Hepatocyte (in vitro differentiated cells): ENCODE measurements at regions not wholly inside any gene's neighbourhood (a gene's known extent, or its start where the extent isn't known, plus 50 kb on each side); places are given as distances from the start of the nearest gene placed in this dataset.
"Not testable (repeated sequence)": the region's sequence is repeated elsewhere in the genome, so short reads cannot be mapped to it uniquely, and the experiment has no call there.

Experiments used
- CTCF ChIP-seq: fragments of 200-600 bp; sonication (generic); IDR thresholded peaks from 2 replicates; pipeline ENCODE4 v1.5.1; 2016; ENCODE audit warnings: antibody characterized with exemption, mild to moderate bottlenecking; ENCODE audit not compliant: poor library complexity
- EZH2 ChIP-seq: fragments of 200-600 bp; sonication (generic); IDR thresholded peaks from 2 replicates; pipeline ENCODE4 v1.6.1; 2016; ENCODE audit warnings: antibody characterized with exemption, mild to moderate bottlenecking, borderline replicate concordance

DNA sequence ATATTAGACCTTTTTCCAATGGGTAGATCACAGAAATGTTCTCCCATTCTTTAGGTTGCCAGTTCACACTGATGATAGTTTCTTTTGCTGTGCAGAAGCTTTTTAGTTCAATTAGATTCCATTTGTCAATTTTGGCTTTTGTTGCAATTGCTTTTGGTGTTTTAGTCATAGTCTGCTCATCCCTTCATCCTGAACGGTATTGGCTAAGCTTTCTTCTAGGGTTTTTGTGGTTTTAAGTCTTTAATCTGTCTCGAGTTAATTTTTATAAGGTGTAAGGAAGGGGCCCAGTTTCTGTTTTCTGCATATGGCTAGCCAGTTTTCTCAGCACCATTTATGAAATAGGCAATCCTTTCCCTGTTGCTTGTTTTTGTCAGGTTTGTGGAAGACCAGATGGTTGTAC lies 564.3 kb upstream of the ZNF337 start:
- not testable (repeated sequence) for TF ChIP-seq CTCF, EZH2
